CD4-positive, alpha-beta T cell treated with Interleukin-6 at 100 ng/mL for 8 hours (primary cell): ENCODE measurements at regions not wholly inside any gene's neighbourhood (a gene's known extent, or its start where the extent isn't known, plus 50 kb on each side); places are given as distances from the start of the nearest gene placed in this dataset.

Source experiments
- DNase-seq: peaks from one replicate; pipeline ENCODE4 v3.0.0-alpha.2; 2020; ENCODE audit warnings: mixed read lengths, low spot score

GRCh38 chr2:16121231-16121985, 181.1 kb downstream of the MYCN start:
- DNase-seq: no peak

- DNase-seq: no peak
Measured at GRCh38 chr2:16120591-16121180, 180.3 kb downstream of the MYCN start.

GRCh38 chr2:16119741-16120140, 179.4 kb downstream of the MYCN start:
- DNase-seq: no peak

- DNase-seq: no peak
Measured at GRCh38 chr2:16118611-16119590, 178.6 kb downstream of the MYCN start.

GRCh38 chr2:16117791-16118610, 177.7 kb downstream of the MYCN start:
- no peak for DNase-seq

- no peak for DNase-seq
Measured at GRCh38 chr2:16117021-16117700, 176.8 kb downstream of the MYCN start.

GRCh38 chr2:16115881-16116830, 175.8 kb downstream of the MYCN start:
- no peak for DNase-seq

GRCh38 chr2:16115291-16115690, 174.9 kb downstream of the MYCN start:
- DNase-seq: no peak

- no peak for DNase-seq
Measured at GRCh38 chr2:16114836-16115235, 174.5 kb downstream of the MYCN start.

- DNase-seq: no peak
Measured at GRCh38 chr2:16114070-16114469, 173.7 kb downstream of the MYCN start.

GRCh38 chr2:16113568-16113967, 173.2 kb downstream of the MYCN start:
- DNase-seq: no peak

- DNase-seq: no peak
Measured at GRCh38 chr2:16112972-16113560, 172.7 kb downstream of the MYCN start.

GRCh38 chr2:16112251-16112971, 172.1 kb downstream of the MYCN start:
- DNase-seq: no peak

GRCh38 chr2:16111838-16112210, 171.5 kb downstream of the MYCN start:
- no peak for DNase-seq

GRCh38 chr2:16109821-16110310, 169.5 kb downstream of the MYCN start:
- DNase-seq: no peak

GRCh38 chr2:16109368-16109820, 169.0 kb downstream of the MYCN start:
- DNase-seq: no peak

- no peak for DNase-seq
Measured at GRCh38 chr2:16107246-16107645, 166.9 kb downstream of the MYCN start.

- DNase-seq: no peak
Measured at GRCh38 chr2:16106619-16107018, 166.3 kb downstream of the MYCN start.
